Uterus (tissue), 2 donors: ENCODE measurements at regions not wholly inside any gene's neighbourhood (a gene's known extent, or its start where the extent isn't known, plus 50 kb on each side); places are given as distances from the start of the nearest gene placed in this dataset.
"Not testable (repeated sequence)": the region's sequence is repeated elsewhere in the genome, so short reads cannot be mapped to it uniquely, and the experiment has no call there.

Experiments
- POLR2A ChIP-seq, 2 donors: fragments of 450-650 bp; IDR thresholded peaks; one replicate each; pipeline ENCODE4 v1.6.1; 2016; ENCODE audit warnings: antibody characterized with exemption in 2 of 2, mild to moderate bottlenecking in 1 of 2, moderate library complexity in 1 of 2
- TF ChIP-seq, protein P1 (sequence below), 4 experiments: fragments of 200-600 bp in 2 of 4; fragments of 450-650 bp in 2 of 4; sonication (generic) in 2 of 4; IDR thresholded peaks; one replicate each; pipeline ENCODE4 v1.5.1; 2016 to 2019; ENCODE audit warnings: antibody characterized with exemption in 4 of 4, mild to moderate bottlenecking in 2 of 4, moderate library complexity in 1 of 4

DNA sequence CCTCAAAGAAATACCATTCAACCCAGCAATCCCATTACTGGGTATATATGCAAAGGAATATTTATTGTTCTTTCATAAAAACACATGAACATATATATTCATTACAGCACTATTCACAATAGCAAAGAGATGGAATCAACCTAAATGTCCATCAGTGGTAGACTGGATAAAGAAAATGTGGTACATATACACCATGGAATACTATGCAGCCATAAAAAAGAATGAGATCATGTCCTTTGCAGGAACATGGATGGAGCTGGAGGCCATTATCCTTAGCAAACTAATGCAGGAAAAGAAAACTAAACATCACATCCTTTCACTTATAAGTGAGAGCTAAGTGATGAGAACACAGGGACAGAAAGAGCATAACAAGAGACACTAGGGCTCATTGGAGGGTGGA lies 142.7 kb upstream of the THY1 start:
- TF ChIP-seq, protein P1, sequence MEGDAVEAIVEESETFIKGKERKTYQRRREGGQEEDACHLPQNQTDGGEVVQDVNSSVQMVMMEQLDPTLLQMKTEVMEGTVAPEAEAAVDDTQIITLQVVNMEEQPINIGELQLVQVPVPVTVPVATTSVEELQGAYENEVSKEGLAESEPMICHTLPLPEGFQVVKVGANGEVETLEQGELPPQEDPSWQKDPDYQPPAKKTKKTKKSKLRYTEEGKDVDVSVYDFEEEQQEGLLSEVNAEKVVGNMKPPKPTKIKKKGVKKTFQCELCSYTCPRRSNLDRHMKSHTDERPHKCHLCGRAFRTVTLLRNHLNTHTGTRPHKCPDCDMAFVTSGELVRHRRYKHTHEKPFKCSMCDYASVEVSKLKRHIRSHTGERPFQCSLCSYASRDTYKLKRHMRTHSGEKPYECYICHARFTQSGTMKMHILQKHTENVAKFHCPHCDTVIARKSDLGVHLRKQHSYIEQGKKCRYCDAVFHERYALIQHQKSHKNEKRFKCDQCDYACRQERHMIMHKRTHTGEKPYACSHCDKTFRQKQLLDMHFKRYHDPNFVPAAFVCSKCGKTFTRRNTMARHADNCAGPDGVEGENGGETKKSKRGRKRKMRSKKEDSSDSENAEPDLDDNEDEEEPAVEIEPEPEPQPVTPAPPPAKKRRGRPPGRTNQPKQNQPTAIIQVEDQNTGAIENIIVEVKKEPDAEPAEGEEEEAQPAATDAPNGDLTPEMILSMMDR (IDR thresholded peaks at IDR 0.05) = not testable (repeated sequence)
- TF ChIP-seq POLR2A (IDR thresholded peaks at IDR 0.05) = not testable (repeated sequence)
